GM19025 (cell line): ENCODE measurements at regions not wholly inside any gene's neighbourhood (a gene's known extent, or its start where the extent isn't known, plus 50 kb on each side); places are given as distances from the start of the nearest gene placed in this dataset.
"Not testable (repeated sequence)": the region's sequence is repeated elsewhere in the genome, so short reads cannot be mapped to it uniquely, and the experiment has no call there.

ENCODE experiments used
- ATAC-seq: cut with Tn5 transposase; IDR thresholded peaks from one replicate; pipeline ENCODE4 v1.9.1; 2021; ENCODE audit warnings: mild to moderate bottlenecking, low read depth, moderate library complexity; ENCODE audit not compliant: unreplicated experiment

DNA sequence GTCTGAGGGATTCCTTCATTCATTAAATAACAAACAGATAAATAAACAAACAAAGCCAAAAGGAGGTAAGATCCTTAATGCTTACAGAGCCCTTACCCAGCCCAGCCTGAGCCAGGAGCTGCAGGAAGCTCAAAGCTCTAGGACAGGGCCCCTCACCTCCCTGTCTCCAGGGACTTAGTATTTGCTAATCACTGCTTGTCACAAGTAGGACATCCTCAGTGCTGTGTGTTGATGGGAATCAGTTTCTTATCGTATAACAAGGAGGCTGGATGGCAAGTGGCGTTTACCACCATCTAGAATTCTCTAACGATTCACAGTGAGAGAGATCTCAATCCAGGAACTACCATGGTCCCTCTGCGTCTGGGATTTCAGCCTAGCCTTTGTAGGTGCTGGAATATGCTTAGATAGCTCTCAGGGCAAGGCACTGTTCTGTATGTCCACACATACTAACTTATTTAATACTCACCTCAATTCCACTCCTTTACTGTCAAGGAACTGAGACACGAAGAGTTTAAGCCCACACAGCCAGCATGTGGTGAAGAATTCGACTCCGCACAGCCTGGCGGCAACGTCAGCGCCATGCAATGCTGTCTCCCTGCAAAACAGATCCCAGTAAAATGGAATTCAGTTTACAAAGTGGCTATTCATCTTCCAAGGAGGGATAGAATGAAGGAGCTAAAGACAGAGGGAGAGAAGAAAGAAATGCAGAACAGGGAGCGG is 164.8 kb downstream of the MYCN start:
- no peak for ATAC-seq

DNA sequence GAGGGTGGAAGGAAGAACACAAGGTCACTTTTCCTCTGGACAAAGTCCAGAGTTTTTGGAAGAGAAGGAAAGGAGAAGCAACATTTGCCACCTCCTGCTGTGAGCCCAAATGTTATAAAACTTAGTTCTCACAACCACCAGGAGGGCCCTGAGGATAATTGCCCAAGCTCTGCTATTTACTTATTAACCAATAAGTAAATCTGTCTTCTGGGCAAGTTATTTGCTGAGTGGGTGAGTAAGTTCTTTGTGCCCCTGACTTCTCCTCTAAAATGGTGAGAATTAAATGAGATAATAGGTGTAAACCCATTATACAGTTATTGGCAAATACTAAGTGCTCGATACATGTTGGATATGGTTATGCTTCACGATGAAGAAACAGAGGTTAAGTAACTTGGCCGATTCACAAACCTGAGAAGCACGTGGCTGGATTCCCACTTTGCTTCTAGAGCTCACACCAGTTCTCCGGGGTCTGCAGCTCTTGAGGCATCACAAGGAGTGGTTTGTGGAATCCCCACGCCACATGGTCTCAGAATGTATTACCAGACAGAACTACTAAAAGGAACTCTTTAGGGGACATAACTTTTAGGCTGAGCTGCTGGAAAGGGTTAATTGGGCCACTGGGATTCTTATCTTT is 164.1 kb downstream of the MYCN start:
- no peak for ATAC-seq

GRCh38 chr2:16103614-16104314 is 163.4 kb downstream of the MYCN start:
- ATAC-seq, result no peak

DNA sequence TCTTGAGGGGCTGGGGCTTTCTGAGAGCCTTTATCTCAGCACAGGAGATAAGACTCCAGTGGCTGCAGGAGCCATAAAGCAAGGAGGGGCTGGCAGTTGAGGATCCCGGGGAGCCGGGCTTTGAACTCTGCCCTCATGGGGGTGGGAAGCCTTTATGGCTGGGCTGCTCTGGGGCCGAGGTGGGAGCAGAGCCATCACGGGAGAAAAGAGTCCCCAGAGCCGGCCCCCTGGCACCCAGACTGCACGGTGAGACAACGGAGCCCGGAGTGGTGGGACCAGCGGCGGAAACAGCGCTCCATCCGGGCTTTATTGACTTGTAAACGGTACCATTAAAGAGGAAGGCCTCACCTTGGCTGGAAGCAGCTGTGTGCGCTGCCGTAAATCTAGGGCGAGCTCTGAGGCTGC is 162.6 kb downstream of the MYCN start:
- no peak for ATAC-seq

DNA sequence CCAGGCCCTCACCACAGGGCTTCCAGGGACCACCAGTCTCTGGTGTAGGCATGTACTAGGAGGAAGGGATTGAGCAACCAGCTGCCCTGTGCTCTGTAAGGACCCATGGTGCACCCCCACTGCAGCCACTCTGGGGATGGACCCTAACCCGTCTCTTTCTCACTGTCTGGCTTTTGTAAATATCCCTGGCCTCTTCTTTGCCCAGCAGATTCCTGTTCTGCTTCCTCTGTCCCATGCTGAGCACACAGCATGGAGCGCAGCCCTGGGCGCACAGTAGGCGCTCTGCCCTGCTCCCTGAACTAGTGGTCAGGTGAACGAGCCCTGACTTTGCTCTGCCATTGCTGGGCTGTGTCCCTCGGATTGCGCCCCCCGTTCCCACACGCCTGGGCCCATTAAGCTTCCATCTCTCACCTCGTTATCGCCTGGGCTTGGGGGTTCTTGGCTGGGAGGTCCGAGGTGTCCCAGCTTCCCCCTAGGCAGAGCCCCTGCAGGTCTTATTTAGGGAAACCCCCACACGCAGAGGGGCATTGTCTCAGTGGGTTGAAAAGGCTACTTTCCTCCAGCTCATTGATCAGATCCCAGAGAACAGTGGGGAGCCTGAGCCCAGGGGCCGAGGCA is 162.1 kb downstream of the MYCN start:
- no peak for ATAC-seq

DNA sequence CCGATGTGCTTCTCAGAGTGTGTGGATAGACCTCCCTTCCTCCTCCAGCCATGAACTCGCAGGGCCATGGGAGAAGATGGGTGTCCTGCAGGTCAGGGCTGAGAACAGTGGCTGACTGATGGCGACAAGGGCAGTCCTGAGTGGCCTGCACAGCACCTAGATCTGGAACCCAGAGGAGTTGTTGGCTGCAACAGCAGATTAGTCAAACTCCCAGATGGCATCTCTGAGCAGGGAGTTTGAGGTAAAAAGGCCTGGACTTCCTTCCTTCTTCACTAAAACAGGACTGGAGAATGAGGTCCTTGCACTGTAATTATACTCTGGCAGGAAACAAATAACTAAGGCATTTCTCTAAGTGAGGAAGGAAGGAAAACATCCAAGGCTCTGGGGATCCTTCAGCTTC is 160.8 kb downstream of the MYCN start:
- no peak for ATAC-seq

- ATAC-seq, result no peak
These were observed 159.7 kb downstream of the MYCN start for GRCh38 chr2:16100006-16100405.

- ATAC-seq, result no peak
These were observed 159.0 kb downstream of the MYCN start for GRCh38 chr2:16099326-16099725.

DNA sequence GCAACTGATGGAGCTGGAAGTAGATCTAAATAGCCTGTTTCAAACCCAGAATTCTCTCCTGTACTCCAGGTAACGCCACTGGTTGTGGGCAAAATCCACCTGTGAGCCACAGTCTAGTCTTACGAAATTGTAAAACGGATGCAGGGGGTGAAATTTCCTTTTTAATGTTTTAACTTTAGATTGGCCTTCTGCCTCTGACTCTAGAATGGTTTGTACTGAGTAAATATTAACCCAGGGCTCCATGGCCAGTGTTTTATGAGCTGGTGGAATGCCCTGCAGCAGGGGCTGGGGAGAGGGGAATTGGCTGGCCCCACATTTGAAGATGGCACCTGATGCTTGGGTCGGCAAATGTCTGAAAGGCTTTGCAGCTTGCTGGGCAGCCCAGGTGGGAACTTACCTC is 156.6 kb downstream of the MYCN start:
- ATAC-seq, result no peak

DNA sequence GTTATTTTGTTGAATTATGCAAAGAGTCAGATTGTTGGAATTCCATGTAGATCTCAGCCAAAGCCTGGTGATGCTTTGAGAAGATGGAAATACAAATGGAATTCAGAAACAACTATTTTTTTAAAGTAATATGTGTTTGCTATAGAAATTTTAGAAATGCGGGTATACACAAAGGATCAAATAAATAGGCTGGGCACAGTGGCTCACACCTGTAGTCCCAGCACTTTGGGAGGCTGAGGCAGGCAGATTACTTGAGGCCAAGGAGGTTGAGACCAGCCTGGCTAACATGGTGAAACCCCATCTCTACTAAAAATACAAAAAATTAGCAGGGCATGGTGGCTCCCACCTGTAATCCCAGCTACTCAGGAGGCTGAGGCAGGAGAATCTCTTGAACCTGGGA is 155.1 kb downstream of the MYCN start:
- ATAC-seq, result not testable (repeated sequence)

GRCh38 chr2:16094811-16095210 is 154.5 kb downstream of the MYCN start:
- ATAC-seq, result no peak

- no peak for ATAC-seq
These were observed 153.5 kb downstream of the MYCN start for GRCh38 chr2:16093639-16094529.

DNA sequence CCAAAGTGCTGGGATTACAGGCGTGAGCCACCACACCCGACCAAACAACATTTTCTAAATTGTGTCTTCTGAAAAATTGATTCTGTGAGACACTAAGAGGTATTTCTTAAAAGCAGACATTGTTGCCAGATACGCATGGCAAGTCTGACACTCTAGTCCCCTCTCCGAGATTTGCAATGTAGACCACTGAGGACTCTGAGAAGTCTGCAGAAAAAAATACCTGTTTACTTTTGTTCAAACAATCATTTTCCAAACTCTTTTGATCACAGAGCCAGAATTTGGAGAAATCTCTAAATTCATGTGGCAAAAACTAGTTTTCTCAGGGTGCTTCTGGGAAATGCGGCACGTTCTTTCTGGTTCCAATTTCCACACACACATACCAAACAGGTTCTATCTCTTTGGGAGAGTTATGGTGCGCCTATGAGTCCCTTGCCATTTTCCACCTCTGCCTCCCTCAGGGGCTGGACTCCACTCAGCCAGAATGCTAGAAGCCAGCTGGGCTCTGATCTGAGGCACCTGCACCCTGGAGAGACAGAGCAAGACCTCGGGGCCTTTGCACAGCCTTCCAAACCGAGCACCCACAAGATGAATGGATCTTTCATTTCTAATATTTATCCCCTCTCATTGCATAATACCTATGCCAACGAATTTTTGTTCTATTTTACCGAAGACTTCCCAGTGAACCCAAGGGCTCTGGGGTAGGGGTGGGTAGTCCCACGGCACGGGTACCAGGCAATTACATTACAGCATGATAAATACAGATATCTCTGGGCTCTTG is 152.7 kb downstream of the MYCN start:
- no peak for ATAC-seq

- ATAC-seq, result no peak
These were observed 151.4 kb downstream of the MYCN start for GRCh38 chr2:16091576-16092282.

DNA sequence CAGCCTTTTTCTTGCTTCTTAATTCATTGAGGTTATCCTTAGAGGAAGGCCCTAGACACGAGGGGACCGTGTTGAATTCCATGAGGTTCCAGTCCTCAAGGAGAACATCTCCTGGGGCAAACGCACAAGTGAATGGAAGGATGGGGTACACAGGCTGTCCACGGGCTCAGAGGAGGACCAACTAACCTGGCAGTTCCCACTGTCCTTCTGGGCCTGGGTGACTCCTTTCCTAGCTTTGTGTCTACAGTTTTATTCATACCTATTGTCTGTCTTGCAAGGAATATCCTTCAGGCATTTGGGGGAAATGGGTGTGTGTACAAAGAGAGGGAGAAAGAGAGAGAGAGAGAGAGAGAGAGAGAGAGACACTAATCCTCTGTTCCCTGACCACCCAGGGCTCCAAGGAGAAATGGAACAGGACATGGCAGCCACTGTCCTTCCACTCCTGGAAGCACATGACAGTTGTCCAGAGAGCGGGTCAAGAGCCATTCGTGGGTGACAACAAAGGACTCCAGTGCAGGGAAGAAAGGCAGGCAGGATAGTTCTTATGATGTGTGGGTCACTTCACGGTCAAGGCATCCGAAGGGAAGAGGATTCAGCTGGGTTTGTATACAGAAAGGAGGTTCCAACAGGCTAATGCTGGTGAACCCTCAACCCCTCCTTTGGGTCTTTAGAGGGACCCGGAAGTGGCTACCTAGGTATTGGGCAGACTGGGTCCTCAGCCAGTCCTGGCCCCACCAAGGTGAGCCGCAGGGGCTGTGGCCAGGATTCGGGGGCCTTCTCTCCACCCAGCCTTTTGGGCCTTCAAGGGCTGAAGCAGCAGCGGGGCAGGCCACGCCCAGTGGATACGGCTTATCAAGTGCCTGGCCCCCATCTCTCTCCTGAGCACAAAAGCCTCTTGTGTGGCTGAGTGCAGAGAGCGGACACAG is 150.6 kb downstream of the MYCN start:
- no peak for ATAC-seq

DNA sequence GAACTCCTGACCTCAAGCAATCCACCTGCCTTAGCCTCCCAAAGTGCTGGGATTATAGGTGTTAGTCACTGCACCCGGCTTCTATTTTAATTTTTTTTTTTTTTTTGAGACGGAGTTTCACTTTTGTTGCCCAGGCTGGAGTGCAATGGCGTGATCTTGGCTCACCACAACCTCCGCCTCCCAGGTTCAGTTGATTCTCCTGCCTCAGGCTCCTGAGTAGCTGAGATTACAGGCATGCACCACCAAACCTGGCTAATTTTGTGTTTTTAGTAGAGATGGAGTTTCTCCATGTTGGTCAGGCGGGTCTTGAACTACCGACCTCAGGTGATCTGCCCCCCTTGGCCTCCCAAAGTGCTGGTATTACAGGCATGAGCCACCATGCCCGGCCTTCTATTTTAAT is 149.1 kb downstream of the MYCN start:
- ATAC-seq, result not testable (repeated sequence)

DNA sequence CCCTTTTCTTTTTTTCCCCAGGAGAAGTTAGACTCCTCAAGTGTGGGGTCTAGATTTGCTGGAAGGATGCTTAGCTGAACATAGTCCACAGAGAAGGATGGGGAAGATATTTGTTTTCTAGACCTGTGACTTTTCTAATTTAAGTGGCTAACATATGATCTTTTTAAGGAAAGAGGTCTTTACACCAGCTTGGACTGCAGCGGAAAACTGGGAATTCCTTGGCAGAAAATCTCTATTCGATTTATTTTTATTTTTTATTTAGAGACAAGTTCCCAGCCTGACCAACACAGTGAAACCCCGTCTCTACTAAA is 148.4 kb downstream of the MYCN start:
- no peak for ATAC-seq
